LHCN-M2 (cell line): ENCODE measurements at regions not wholly inside any gene's neighbourhood (a gene's known extent, or its start where the extent isn't known, plus 50 kb on each side); places are given as distances from the start of the nearest gene placed in this dataset.
"Not testable (repeated sequence)": the region's sequence is repeated elsewhere in the genome, so short reads cannot be mapped to it uniquely, and the experiment has no call there.

Experiments used
- DNase-seq: peaks from one replicate; pipeline ENCODE4 v3.0.0-alpha.2; 2012; ENCODE audit warnings: low read depth

DNA sequence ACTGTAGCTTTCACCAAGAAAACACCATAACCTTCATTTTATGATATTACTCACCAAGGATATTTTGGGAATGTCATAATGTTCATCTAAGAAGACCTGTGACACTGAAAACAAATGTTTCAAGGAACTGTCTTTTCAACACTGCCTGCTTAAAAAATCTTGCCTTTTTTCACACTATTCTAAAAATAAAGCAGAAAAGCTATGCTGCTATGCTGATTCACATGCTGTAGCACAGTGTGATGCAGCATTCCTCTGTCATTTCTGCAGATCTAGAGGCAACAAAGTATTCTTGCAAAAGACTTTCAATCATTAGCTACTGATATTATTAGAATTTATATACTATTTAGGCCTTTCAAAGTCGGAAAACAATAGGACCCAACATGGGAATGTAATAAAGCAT, 525.7 kb downstream of the UQCRFS1 start:
- no peak for DNase-seq

DNA sequence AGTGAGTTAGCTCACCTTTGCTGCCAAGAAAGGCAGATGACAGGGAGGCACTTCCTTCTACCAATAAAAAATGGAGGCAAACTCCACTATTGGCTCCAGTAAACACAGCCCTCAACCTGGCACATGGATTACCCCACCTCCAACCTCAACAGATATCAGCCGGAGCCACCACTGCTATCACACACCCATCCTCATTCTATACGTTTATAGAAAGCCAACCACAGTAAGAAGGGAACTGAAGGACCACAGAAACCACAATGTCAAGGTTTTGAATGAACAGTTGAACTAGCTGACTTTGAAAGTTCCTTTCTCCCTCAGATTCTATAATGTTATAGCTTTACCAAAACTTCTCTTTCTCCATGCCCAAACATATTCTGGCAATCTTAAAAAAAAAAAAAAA, 526.2 kb downstream of the UQCRFS1 start:
- DNase-seq: no peak

DNA sequence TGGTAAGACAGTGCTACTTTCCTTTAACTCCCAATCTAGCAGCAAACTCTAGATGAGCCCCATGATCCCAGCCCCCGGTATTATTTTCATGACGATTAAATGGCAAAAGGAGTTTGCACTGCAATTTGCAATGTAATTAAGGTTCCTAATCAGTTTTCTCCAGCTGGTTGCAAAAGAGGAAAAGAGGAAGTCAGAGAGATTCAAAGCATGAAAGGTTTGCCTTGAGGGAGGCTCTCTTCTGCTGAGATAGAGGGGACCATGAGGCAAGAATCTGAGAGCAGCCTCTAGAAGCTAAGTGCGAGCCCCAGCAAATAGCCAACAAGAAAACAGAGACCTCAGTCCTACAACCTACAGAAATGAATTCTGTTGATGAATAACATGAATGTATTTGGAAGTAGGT, 527.1 kb downstream of the UQCRFS1 start:
- no peak for DNase-seq

DNA sequence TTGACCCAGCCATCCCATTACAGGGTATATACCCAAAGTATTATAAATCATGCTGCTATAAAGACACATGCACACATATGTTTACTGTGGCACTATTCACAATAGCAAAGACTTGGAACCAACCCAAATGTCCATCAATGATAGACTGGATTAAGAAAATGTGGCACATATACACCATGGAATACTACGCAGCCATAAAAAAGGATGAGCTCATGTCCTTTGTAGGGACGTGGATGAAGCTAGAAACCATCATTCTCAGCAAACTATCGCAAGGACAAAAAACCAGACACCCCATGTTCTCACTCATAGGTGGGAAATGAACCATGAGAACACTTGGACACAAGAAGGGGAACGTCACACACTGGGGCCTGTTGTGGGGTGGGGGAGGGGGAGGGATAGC, 527.9 kb downstream of the UQCRFS1 start:
- not testable (repeated sequence) for DNase-seq

DNA sequence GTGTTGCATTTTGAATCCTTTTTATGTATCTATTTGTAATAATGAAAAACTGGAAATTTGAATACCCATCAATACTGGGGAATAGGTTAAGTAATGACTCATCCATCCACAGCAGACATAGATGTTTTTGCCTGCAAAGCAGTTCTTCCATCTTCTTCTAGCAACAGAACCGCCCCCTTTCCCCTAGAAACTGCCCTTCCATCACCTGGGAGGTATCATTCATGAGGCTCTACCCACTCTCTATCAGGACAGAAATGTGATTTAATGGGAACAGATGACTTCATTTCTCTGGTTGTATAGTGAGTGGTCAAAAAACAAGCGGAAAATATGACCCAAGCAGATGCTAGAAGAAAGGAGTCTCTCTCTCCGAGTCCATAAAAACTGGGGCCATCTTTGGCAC, 532.8 kb downstream of the UQCRFS1 start:
- DNase-seq: no peak

DNA sequence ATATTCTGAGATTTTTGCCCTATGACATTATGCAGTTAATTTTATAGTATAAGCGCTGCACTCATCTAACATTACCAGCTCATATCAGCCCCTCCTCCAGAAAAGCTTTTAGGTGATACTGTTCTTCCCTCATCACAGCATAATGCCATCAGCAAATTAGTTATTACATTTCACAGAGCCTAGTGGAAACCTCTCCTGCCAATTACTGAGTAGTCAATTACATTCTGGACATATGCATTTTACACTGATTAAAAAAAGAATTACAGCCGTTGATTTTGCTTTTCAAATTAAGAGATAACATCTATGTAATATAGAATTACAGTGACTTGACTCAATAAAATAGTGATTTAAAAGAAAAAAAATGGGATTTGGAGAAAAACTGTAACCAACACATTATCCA, 542.1 kb downstream of the UQCRFS1 start:
- no peak for DNase-seq

DNA sequence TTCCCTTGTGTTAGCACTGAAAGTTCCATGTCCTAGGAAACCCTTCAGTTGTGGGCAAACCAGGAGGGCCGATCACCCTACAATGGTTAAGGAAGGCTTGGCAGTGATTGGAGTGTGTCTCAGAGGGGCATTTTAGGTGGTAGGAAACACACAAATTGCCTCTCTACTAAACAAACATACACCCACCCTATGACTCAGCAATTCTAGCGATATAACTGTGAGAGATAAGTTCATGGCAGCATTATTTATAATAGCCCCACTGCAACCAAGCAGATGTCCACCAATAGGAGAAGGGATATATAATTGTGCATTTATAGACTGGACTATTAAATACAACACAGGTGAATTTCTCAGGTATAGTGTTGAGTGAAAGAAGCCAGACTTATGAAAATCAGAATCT, 543.1 kb downstream of the UQCRFS1 start:
- no peak for DNase-seq

DNA sequence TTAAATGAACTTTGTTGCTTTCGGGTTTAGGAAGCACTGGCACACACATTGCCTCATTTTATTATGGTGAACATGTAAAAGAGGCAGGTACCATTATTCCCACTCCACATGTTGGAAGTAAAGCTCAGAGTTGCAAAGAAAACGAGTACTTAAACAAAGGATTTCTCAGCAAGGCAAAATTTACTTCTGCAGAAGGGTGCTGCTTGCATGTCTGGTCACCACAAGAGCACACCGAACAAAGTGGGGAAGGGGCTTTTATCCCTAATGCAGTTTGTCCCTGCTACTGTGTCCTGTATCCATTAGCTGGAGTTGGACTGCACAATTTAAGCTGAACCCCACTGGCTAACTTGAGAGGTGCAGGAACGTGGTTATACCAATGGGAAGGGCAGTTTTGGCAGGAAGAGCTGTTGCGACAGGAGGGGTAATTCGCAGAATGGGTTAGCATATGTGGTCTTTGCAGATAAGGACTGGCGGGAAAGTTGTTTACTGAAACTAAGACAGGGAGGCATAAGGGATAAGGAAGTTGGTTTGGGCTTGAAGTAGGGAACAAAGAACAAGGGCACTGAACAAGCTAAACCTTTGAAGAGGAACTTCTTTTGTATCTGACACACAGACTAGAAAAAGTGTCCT, 545.5 kb downstream of the UQCRFS1 start:
- DNase-seq: no peak

DNA sequence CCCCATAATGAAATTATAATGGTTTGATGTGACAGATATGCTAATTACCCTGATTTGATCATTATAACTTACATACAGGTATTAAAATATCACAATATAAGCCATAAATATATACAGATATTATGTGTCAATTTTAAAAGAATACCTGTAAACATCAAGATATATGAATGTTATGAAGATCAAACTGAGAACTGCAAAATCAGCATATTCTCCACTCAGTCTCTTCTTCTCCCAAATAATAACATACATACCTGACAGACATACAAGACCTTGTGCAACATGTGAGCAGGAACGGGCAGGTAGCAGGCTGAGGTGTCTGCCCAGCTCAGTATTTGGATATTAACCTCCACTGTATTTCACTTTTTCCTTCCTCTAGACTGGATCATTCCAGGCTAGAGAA, 547.2 kb downstream of the UQCRFS1 start:
- DNase-seq: no peak

DNA sequence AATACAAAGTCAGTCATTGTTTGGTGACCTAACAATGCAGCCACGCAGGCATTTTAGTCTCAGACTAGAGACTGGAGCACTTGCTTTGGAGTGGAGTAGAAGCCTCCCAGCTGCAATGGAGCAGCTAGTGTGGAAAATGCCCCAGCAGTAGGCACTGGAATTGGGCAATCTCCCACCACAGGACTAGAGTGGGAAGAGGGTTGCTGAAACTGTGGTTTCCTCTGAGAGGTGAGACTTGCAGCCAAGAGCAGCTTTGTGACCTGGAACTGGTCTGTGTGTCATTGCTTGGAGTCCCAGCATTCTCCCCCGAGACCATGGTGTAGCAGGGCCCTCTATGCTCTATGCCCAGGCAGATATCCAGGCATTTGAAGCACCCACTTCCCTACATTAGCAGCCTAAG, 556.3 kb downstream of the UQCRFS1 start:
- DNase-seq: no peak

DNA sequence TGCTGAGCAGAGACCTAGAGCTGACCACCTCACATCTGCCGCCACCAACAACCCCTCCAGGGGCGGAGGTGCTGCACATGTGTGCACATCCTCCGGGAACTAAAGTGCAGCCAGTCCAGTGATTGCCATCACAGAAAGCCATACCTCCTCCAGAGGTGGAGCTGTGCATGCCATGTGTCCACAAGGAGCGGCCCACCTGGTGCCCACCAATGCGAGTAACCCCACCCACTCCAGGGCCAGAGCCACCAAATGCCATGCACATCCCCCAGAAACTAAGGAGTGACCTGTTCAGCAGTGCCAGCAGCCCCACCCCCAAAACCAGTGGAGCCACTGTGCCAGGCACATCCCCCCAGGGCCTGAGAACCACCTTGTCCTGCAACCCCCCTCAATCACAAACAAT, 557.9 kb downstream of the UQCRFS1 start:
- DNase-seq: no peak

DNA sequence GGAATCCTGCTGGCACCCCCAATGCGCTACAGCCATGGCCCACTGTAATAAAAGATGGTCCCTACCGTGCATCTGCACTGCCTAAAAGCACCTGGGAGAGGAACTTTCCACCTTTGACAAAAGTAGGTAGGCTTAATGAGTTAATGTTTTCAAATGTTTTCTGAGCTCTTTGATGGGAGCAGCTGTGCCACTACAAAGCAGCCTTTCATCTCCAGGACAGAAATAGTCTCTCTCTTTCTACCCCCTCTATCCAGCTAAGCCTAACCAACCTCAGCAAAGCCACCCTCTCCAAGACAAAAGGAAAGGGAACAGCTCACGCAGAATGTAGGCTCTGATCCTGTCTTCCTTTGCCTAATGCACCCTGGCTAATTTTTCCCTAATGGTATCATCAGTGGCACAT, 560.2 kb downstream of the UQCRFS1 start:
- DNase-seq: no peak

DNA sequence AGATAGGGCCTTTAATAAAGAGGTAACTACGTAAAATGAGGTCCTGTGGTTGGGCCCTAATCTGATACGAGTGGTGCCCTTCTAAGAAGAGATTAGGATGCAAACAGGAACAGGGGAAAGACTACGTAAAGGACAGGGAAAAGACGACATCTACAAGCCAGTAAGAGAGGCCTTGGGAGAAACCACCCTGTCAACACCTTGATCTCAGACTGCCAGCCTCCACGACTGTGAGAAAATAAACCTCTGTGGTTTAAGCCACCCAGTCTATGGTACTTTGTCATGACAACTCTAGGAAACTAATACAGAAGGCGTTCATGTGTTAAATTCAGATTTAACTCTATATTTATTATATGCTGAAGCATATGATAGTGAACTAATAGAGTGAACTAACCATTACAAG, 566.3 kb downstream of the UQCRFS1 start:
- DNase-seq: no peak

DNA sequence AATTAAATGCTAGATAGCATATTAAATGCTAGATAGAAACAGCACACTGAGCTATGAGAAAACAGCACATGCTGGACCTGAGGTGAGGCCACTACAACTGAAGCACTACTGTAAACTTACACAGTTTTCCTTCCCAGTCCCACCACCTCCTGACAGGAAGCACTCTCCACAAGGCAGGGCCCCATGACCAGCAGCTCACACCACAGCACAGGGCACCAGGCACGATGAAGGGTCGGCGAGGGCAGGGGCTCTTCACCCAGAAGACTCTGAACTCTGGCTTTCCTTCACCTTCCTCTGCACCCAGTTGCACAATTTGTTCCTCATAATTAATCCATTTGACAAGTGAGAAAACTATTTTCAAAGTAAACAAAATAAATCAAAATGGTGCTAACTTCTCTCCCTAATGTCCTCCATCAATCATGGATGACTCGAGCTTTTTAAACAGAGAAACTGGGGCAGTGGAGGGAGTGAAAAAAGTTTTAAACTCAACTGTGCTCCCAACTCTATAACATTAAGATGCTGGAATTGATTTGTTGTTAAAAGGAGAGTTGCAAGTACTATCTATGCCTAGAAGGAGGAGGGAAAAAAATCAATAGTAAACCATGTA, 568.7 kb downstream of the UQCRFS1 start:
- no peak for DNase-seq

DNA sequence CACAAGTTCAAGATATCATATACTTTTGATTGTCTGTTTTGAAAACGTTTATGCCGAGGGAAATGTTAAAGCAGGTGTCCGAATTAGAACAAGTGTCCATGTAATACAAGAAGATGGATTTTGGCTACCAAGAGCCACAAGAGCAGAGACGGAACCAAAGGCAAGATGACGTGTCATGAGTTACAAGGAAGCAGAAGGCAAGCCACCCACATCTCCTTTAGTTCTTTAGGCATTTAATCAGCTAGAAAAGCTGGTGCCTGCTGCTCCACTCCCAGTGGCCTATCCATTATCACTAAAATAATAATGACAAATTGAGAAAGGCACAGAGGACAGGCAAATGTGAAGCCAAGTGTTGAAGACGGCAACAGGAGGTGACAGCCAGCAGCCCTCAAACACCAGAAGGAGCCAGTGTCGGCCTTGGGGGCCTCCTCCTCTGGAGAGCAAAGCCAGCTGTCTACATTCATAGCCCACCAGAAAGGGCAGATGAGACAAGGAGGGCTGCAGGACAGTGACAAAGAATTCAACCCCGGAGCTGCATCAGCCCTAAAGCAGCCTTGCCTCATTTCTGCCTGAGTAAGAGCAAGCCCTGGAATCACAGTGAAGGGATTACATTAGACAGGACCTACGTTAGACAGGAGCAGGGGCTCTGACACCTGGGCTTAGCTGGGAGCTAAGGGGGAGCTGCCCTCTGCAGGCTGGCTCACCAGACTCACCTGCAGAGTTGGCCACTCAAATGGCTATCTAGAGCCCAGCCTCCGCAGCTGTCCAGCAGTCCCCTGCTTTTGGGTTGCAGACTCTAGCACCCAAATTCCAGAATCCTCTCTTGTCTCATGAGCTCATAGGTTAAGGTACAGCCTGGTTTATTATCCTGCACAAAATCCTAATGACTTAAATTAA, 569.9 kb downstream of the UQCRFS1 start:
- no peak for DNase-seq

DNA sequence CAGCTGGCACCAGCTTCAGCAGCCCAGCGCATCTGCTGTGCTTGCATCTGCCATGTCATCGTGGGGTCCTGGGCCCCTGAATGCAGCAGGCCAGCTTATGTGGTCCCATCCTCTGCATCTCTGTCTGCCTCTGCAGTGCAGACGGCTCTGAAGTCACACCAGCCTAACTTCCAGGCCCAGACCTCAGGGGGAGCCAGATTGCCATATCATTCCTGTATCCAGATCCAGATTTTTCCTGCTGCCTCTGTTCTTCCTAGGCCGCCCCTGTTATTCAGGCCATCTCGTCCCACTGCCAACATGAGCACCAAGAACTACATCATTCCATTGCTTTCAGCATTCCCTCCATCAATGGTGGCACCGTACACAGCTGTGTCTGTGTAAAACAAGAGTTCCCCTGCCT, 571.6 kb downstream of the UQCRFS1 start:
- no peak for DNase-seq

DNA sequence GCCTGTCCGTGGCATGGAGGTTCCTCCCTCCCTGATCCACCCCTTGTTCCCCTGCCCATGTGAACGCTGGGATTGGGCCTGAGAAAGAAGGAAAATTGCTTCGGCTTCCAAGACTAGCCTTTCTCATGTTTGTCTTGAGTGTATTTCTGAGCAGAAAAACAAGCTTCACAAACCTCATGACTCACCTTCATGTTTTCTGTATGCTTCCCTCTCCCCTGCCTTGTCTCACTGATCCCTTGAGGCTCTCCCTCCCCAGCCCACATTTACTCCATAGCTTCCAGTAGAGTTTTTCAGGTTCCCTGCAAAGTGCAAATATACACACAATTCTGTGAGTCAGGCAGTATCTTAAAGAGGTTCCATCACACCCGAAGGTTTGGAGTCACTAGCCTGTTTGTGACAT, 572.4 kb downstream of the UQCRFS1 start:
- DNase-seq: no peak

DNA sequence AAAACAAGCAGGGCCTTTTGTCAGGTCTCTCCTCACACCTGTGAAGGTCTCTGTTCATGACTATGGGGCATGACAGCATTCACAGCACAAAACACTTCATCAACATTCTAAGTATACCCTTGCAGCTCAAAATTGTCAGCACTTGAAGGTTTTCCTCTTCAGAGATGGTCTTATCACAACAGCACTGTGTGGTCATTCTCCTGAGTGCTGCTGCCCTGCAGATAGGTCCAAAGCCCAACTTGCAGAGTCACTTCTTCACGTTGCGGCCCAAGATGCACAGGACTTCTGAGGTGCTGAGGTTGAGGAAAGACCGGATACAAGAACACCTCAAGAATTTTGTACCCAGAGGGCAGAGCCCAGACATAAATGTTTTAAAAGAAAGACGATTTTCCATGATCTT, 574.5 kb downstream of the UQCRFS1 start:
- DNase-seq: no peak

DNA sequence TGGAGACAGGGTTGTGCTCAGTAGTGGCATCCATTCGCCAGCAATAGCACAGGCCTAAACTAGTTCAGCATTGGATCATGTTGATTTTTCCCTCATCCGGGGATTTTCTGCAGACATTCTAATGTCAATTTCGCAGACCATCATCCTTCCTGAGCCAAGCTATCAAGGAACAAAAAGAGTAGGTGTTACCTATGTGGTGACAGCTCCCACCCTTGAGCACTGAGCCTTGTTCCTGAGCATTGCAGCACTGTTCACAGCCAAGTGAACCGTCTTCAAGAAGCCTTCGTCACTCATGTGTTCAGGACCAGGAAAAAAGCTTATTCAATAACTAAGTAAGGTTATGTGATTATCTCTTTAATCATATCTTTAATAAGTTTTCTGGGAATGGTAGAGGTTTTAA, 576.2 kb downstream of the UQCRFS1 start:
- DNase-seq: no peak

DNA sequence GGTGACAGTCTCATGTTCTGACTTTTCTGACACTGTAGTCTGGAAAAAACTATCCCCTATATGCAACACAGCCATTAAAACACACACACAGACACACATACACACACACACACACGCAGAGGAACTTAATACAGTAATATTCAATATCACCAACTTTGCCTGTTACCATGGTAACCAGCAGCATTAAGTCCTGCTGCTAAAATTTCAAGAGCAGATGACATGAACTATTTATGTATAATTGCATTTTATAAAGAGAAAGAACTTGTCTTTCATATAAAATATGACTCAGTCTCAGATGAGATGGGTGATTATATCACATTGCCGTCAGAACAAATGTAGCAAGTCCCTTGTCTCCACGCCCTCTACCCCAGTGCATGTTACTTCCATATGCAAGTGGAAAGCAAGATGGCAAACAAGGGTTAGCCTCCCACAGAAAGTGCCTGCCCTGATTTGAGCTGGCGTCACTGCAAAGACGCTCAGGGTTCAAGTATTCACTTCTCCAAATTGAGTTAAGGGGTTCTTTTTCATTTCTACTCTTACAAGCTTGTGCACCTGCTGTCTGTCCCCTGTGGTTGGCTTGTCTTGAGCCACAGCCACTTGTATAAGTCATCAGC, 576.8 kb downstream of the UQCRFS1 start:
- DNase-seq: no peak

DNA sequence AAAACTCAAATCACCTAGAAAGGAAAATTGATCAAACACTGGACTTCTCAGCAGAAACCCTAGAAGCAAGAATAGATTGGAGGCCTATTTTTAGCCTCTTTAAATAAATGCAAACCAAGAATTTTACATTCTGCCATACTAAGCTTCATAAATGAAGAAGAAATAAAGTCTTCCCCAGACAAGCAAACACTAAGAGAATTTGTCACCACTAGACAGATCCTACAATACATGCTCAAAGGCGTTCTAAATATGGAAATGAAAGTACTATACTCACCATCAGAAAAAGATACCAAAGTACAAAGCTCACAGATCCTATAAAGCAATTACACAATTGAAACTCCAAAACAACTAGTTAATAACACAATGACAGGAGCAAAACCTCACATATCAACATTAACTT, 578.1 kb downstream of the UQCRFS1 start:
- no peak for DNase-seq

DNA sequence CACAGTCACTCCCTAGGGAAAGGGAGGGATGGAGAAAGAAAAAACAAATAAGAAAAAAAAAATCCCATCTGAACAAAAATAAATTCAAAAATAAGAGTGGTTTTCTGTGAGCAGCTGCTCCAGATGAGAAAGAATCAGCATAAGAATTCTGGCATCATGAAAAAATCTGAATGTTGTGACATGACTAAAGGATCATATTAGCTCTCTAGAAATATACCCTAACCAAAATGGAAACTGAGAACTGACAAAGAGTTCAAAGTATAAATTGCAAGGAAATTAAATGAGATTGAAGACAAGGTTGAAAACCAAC, 579.0 kb downstream of the UQCRFS1 start:
- no peak for DNase-seq
